ENCODE measurements at regions not wholly inside any gene's neighbourhood (a gene's known extent, or its start where the extent isn't known, plus 50 kb on each side); places are given as distances from the start of the nearest gene placed in this dataset.

GRCh38 chr13:84418041-84418440 is 535.8 kb upstream of the SLITRK1 start:
- TF ChIP-seq CTCF (conservative IDR thresholded peaks at IDR 0.05; ENCODE audit: low read depth, low read length) (no peak), EZH2 (IDR thresholded peaks at IDR 0.05; ENCODE audit: borderline replicate concordance, low read depth, low read length, poor library complexity, severe bottlenecking) (no peak)
